ENCODE measurements at regions not wholly inside any gene's neighbourhood (a gene's known extent, or its start where the extent isn't known, plus 50 kb on each side); places are given as distances from the start of the nearest gene placed in this dataset.
A peak's percentile ranks its signal among the peaks of the same experiment; 100 is the strongest.

DNA sequence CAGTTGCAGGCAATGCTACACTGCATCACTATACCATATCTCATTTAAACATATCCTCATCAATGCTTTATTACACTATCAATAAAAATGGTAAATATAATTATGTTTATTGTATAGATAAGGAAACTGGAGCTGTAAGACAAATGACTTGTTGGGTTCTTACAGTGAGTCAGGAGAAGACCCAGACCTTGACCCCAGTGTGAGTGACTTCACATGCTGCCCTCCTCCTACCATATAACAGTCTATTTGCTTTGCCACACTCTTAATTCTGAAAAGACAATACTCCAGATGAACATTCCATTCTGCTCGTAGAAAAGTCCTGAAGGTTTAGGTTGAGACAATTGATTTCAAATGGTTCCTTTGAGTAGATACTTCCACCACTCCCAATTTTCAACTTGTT is 550.5 kb downstream of the PLPP3 start:
- no peak for ATAC-seq
- Mint-ChIP-seq H3K36me3 (no peaks in the 10 kb centered on the region), H3K4me3 (no peak overlapping the region), H3K4me1 (no peaks in the 10 kb centered on the region), H3K9me3 (peaks cover 6% of the 10 kb centered on the region), H3K27me3 (peaks cover 21% of the 10 kb centered on the region), H3K27ac (no peak overlapping the region)

DNA sequence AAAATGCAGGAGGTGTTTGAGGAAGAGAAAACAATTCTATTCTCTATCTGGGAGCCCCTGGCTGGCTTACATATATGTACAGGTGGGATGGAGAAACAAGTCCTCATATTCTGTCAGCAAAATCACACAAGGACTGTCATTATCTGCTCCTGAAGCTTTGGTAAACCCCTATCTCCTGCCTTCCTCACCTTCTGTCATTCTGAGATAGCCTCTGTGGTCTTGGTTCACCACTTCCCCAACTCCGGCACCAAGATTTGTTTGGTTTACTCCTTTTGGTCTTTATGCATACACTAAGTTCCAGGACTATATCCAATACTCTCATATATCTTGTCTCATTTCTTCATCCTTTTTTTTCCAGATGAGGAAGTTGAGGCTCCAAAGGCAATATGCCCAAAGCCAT is 551.1 kb downstream of the PLPP3 start:
- Mint-ChIP-seq H3K36me3 (no peaks in the 10 kb centered on the region), H3K4me1 (no peaks in the 10 kb centered on the region), H3K9me3 (peaks cover 6% of the 10 kb centered on the region), H3K27me3 (peaks cover 21% of the 10 kb centered on the region), H3K27ac (no peak overlapping the region), H3K4me3 (no peak overlapping the region)
- ATAC-seq: peak; percentile 27

DNA sequence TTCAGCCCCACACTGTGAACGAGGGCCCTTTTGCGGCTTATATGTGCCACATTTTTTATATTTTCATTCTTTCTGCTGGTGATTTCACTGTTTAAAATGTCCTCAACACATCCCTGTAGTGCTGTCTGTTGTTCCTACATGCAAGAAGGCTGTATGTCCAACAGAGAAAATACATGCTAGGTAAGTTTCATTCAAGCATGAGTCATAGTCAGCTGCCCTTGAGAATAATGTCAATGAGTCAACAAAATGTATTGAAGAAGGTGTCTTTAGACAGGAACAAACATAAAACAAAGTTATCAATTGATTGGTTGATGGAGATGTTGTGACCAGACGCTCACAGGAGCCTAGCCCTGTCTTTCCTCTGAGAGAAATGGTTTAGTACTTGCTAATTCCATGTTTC is 553.4 kb downstream of the PLPP3 start:
- no peak overlapping the region for H3K4me3 Mint-ChIP-seq
- no peak for ATAC-seq
- no peaks in the 10 kb centered on the region for H3K4me1 Mint-ChIP-seq
- H3K27ac Mint-ChIP-seq: no peak overlapping the region
- no peaks in the 10 kb centered on the region for H3K36me3 Mint-ChIP-seq
- peaks cover 21% of the 10 kb centered on the region for H3K27me3 Mint-ChIP-seq
- H3K9me3 Mint-ChIP-seq: peaks cover 9% of the 10 kb centered on the region

DNA sequence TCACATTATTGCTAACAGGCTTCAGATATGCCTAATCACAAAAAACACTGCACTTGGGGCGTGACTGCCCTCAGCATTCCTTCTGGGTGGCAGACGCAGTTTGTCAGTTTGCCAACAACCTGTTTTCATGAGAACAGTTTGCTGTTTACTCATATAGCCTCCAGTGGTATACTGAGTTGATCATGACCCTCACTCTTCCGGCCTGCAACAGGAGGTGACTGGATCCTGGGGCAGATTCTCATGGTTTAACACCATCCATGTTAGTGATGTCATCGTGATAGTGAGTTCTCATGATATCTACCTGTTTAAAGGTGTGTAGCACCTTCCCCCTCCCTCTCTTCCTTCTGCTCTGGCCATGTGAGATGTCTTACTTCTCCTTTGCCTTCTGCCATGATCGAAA is 555.2 kb downstream of the PLPP3 start:
- Mint-ChIP-seq H3K36me3 (no peaks in the 10 kb centered on the region), H3K4me3 (no peak overlapping the region), H3K27ac (no peak overlapping the region), H3K9me3 (peaks cover 16% of the 10 kb centered on the region), H3K27me3 (peaks cover 21% of the 10 kb centered on the region), H3K4me1 (no peaks in the 10 kb centered on the region)
- no peak for ATAC-seq

- ATAC-seq: no peak
Measured at GRCh38 chr1:56019922-56020321, 559.4 kb downstream of the PLPP3 start.

DNA sequence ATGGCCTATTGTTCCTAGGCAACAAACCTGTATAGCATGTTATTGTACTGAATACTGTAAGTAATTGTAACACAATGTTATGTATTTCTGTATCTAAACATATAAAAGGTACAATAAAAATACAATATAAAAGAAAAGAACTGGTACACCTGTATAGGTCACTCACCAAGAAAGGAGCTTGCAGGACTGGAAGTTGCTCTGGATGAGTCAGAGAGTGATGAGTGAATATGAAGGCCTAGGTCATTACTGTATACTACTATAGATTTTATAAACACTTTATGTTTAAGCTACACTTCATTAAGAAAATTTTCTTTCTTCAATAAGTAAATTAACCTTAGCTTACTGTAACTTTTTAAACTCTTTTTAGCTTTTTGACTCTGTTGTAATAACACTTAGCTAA is 559.9 kb downstream of the PLPP3 start:
- no peak for ATAC-seq
- Mint-ChIP-seq H3K27ac (no peak overlapping the region), H3K36me3 (no peaks in the 10 kb centered on the region), H3K9me3 (peaks cover 10% of the 10 kb centered on the region), H3K27me3 (no peaks in the 10 kb centered on the region), H3K4me1 (no peaks in the 10 kb centered on the region), H3K4me3 (no peak overlapping the region)

More at GRCh38 chr1:56019922-56020321, 559.4 kb downstream of the PLPP3 start:
- Mint-ChIP-seq H3K27ac (no peak overlapping the region), H3K9me3 (peaks cover 10% of the 10 kb centered on the region), H3K4me3 (no peak overlapping the region), H3K36me3 (no peaks in the 10 kb centered on the region), H3K4me1 (no peaks in the 10 kb centered on the region), H3K27me3 (no peaks in the 10 kb centered on the region)

GRCh38 chr1:56017336-56017735 is 562.0 kb downstream of the PLPP3 start:
- Mint-ChIP-seq H3K27me3 (no peaks in the 10 kb centered on the region), H3K27ac (no peak overlapping the region), H3K4me1 (no peaks in the 10 kb centered on the region), H3K36me3 (peaks cover 5% of the 10 kb centered on the region), H3K9me3 (peaks cover 21% of the 10 kb centered on the region), H3K4me3 (no peak overlapping the region)
- no peak for ATAC-seq

DNA sequence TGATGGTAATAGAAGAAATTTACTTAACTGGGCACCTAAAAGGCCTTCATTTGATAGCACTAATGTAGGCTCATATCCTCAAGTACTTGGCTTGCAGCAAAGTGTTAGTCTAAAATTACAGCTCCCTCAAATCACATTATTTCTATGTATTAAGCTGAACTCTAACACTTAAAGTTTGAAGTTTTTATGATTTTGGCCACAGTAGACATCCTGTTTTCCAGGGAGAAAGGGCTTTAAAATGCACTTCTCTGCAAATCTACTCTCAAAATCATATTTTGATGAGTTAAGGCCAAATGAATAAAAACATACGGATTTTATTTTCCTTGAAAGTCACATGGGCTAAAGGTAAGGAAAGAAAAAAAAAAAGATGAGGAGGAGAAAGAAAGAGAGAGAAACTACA is 575.5 kb downstream of the PLPP3 start:
- H3K4me3 Mint-ChIP-seq: no peak overlapping the region
- no peaks in the 10 kb centered on the region for H3K36me3 Mint-ChIP-seq
- ATAC-seq: no peak
- H3K27me3 Mint-ChIP-seq: no peaks in the 10 kb centered on the region
- no peak overlapping the region for H3K27ac Mint-ChIP-seq
- H3K9me3 Mint-ChIP-seq: no peaks in the 10 kb centered on the region
- H3K4me1 Mint-ChIP-seq: peaks cover 7% of the 10 kb centered on the region

- H3K4me3 Mint-ChIP-seq: no peak overlapping the region
- no peaks in the 10 kb centered on the region for H3K9me3 Mint-ChIP-seq
- no peak overlapping the region for H3K27ac Mint-ChIP-seq
- H3K36me3 Mint-ChIP-seq: no peaks in the 10 kb centered on the region
- no peaks in the 10 kb centered on the region for H3K27me3 Mint-ChIP-seq
- ATAC-seq: no peak
- peaks cover 7% of the 10 kb centered on the region for H3K4me1 Mint-ChIP-seq
Measured at GRCh38 chr1:56002231-56002630, 577.1 kb downstream of the PLPP3 start.

DNA sequence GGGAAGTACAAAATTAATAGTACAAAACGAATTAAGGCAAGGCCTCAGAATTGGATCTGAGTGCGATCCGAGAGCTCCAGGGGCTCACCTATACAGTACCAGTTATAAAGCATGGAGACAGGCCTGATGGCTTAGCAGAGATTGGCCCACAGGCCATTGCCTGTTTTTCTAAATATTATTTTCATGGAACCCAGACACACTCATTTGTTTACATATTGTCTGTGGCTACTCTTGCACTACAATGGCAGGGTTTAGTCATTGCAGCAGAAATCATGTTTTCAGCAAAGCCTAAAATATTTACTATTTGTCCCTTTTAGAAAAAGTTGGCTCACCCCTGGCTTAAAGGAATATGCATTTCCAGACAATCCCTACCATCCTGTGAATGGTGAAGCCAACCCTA is 578.9 kb downstream of the PLPP3 start:
- Mint-ChIP-seq H3K9me3 (peaks cover 4% of the 10 kb centered on the region), H3K4me1 (peaks cover 7% of the 10 kb centered on the region), H3K27ac (no peak overlapping the region), H3K36me3 (no peaks in the 10 kb centered on the region), H3K27me3 (peaks cover 4% of the 10 kb centered on the region), H3K4me3 (no peak overlapping the region)
- ATAC-seq: no peak

GRCh38 chr1:55997536-55997935 is 581.8 kb downstream of the PLPP3 start:
- Mint-ChIP-seq H3K9me3 (peaks cover 10% of the 10 kb centered on the region), H3K27ac (no peak overlapping the region), H3K4me1 (no peaks in the 10 kb centered on the region), H3K27me3 (peaks cover 25% of the 10 kb centered on the region), H3K4me3 (no peak overlapping the region), H3K36me3 (no peaks in the 10 kb centered on the region)
- no peak for ATAC-seq

- Mint-ChIP-seq H3K27ac (no peak overlapping the region), H3K36me3 (no peaks in the 10 kb centered on the region), H3K9me3 (peaks cover 10% of the 10 kb centered on the region), H3K4me3 (no peak overlapping the region), H3K27me3 (peaks cover 25% of the 10 kb centered on the region), H3K4me1 (no peaks in the 10 kb centered on the region)
- ATAC-seq: no peak
Measured at GRCh38 chr1:55993646-55994318, 585.6 kb downstream of the PLPP3 start.

- Mint-ChIP-seq H3K9me3 (peaks cover 4% of the 10 kb centered on the region), H3K4me3 (no peak overlapping the region), H3K27me3 (peaks cover 18% of the 10 kb centered on the region), H3K4me1 (no peaks in the 10 kb centered on the region), H3K36me3 (no peaks in the 10 kb centered on the region), H3K27ac (no peak overlapping the region)
- no peak for ATAC-seq
Measured at GRCh38 chr1:55990007-55990406, 589.4 kb downstream of the PLPP3 start.

DNA sequence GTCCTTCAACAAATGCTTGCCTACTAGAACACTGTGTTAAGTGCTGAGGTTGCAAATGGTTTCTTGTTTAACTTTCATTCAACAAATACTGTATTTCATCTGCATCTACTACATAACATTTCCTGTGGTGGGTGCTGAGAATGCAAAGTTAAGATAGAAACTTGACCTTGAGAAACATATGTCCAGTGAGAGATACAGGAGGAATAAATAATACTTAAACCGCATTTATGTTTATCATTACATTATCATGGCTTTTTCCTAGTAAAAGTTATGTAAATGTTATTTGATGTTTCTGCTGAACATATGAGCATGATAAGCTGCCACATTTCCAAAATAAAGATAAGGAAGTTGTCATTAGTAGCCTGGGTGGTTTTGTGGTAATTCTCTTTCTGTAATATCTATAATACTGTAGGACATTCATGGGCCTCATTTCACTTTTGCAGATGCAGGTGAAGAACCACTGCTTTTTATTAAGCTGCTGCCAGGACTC is 590.4 kb downstream of the PLPP3 start:
- Mint-ChIP-seq H3K4me1 (no peaks in the 10 kb centered on the region), H3K4me3 (no peak overlapping the region), H3K9me3 (no peaks in the 10 kb centered on the region), H3K27ac (no peak overlapping the region), H3K36me3 (no peaks in the 10 kb centered on the region), H3K27me3 (peaks cover 16% of the 10 kb centered on the region)
- ATAC-seq: no peak

DNA sequence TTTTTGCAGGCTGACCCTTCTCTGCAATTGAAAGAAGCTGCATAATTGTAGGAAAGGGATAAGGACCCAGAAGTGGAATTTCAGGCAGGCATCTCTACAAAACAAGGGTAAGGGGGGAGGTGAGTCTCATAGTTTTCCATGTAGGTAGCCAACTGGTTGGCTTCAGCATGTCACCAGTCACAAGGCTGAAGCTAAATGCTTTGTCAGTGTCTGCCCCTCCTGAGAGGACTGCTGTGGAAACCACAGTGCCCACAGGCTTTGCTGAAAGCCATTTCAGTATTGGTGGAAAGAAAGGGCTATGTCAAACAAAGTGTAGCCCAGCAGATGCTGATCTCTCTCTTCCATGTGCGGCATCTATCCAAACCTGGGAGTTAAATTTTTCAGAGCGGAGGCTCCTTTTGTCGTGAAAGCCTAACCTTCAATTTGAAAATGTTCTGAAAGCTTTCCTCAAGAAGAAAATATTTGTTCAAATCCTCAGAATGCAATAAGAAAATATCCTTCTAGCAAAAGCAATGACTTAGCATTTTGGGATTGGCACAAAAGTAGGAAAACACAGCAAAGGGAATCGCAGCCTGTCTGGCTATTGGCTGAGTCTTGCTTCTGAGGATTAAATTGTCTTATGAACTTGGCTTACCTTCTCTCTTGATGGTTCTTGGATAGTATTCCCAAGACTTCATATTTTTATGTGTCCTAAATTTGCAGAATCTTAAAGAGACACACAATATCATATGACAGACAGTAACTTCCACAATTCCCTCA is 591.7 kb downstream of the PLPP3 start:
- Mint-ChIP-seq H3K9me3 (no peaks in the 10 kb centered on the region), H3K36me3 (no peaks in the 10 kb centered on the region), H3K4me1 (no peaks in the 10 kb centered on the region), H3K4me3 (no peak overlapping the region), H3K27me3 (peaks cover 17% of the 10 kb centered on the region), H3K27ac (no peak overlapping the region)
- no peak for ATAC-seq

- no peak for ATAC-seq
- H3K36me3 Mint-ChIP-seq: no peaks in the 10 kb centered on the region
- H3K4me3 Mint-ChIP-seq: no peak overlapping the region
- no peak overlapping the region for H3K27ac Mint-ChIP-seq
- no peaks in the 10 kb centered on the region for H3K9me3 Mint-ChIP-seq
- no peaks in the 10 kb centered on the region for H3K4me1 Mint-ChIP-seq
- peaks cover 17% of the 10 kb centered on the region for H3K27me3 Mint-ChIP-seq
Measured at GRCh38 chr1:55986003-55986402, 593.4 kb downstream of the PLPP3 start.
